ENCODE measurements at regions not wholly inside any gene's neighbourhood (a gene's known extent, or its start where the extent isn't known, plus 50 kb on each side); places are given as distances from the start of the nearest gene placed in this dataset.

GRCh38 chr12:107484941-107485340, 200.7 kb upstream of the PWP1 start:
- intact Hi-C loops (cut with micrococcal nuclease; ENCODE audit: unreplicated experiment) (no loop called here), in situ Hi-C loops (cut with HindIII; ENCODE audit: extremely low pct_ligation_motif_present, low pct_unique_long_range_greater_than_20kb) (no loop called here)
- no TSS peak for BruUV-seq (replicated peaks)
- DNase-seq (ENCODE audit: low spot score) (no peak), ATAC-seq (no peak), FAIRE-seq (no peak)
- H3K9ac ChIP-seq (ENCODE audit: insufficient read depth, low read depth, low read length), result no peak overlapping the region
- H3K4me3 ChIP-seq (replicated peaks in 1 of 3; ENCODE audit: insufficient read depth in 1 of 3, low read depth in 2 of 3, low read length in 3 of 3), result no peak overlapping the region
- peaks cover 49% of the 10 kb centered on the region for H3K4me1 ChIP-seq (ENCODE audit: insufficient read depth, low read length)
- peak; percentile 70 for TF ChIP-seq ZNF629 (CRISPR knock-in tag; conservative IDR thresholded peaks at IDR 0.05)
- no peak for TF ChIP-seq NFIC (IDR thresholded peaks at IDR 0.05; ENCODE audit: low read length)
- H3K27me3 ChIP-seq (ENCODE audit: control insufficient read depth in 1 of 2, insufficient read depth in 2 of 2, low read length in 2 of 2), result no peaks in the 10 kb centered on the region
- no peaks in the 10 kb centered on the region for H3K9me3 ChIP-seq (ENCODE audit: low read length)
- no peak overlapping the region for H3K4me2 ChIP-seq (ENCODE audit: low read depth, low read length)
- no peak overlapping the region for H3K27ac ChIP-seq (ENCODE audit: extremely low read length, insufficient read depth, low read length)
- POLR2A ChIA-PET, result no interaction called here
- no peaks in the 10 kb centered on the region for H3K36me3 ChIP-seq (replicated peaks in 1 of 2; ENCODE audit: control insufficient read depth in 1 of 2, insufficient read depth in 2 of 2, low read length in 2 of 2)
- CTCF ChIA-PET (ENCODE audit: low intra/inter-chr PET ratio, low total read pairs), result no interaction called here
- H3K79me2 ChIP-seq (ENCODE audit: insufficient read depth, low read length), result no peaks in the 10 kb centered on the region
- 94% methylated on average over 1 of the region's 1 CpG for WGBS (ENCODE audit: low lambda C conversion rate)
- 0 out of 2 replicates have a peak, but pooled peaks cover 2% of the 10 kb centered on the region for H4K20me1 ChIP-seq (ENCODE audit: insufficient read depth, low read length)
- no peak overlapping the region for H2AFZ ChIP-seq (ENCODE audit: low read length)

GRCh38 chr12:107485731-107486130, 199.9 kb upstream of the PWP1 start:
- H3K4me1 ChIP-seq (ENCODE audit: insufficient read depth, low read length), result peaks cover 41% of the 10 kb centered on the region
- H3K36me3 ChIP-seq (replicated peaks in 1 of 2; ENCODE audit: control insufficient read depth in 1 of 2, insufficient read depth in 2 of 2, low read length in 2 of 2), result no peaks in the 10 kb centered on the region
- H3K27me3 ChIP-seq (ENCODE audit: control insufficient read depth in 1 of 2, insufficient read depth in 2 of 2, low read length in 2 of 2), result no peaks in the 10 kb centered on the region
- FAIRE-seq, result peak; percentile 18
- H2AFZ ChIP-seq (ENCODE audit: low read length), result no peak overlapping the region
- no TSS peak for BruUV-seq (replicated peaks)
- ATAC-seq, result no peak
- POLR2A ChIA-PET, result no interaction called here
- WGBS (ENCODE audit: low lambda C conversion rate), result 41% methylated on average over 1 of the region's 1 CpG
- no peak overlapping the region for H3K9ac ChIP-seq (ENCODE audit: insufficient read depth, low read depth, low read length)
- H3K4me2 ChIP-seq (ENCODE audit: low read depth, low read length), result no peak overlapping the region
- DNase-seq (ENCODE audit: low spot score), result no peak
- H3K4me3 ChIP-seq (replicated peaks in 1 of 3; ENCODE audit: insufficient read depth in 1 of 3, low read depth in 2 of 3, low read length in 3 of 3), result no peak overlapping the region
- no peaks in the 10 kb centered on the region for H4K20me1 ChIP-seq (ENCODE audit: insufficient read depth, low read length)
- H3K9me3 ChIP-seq (ENCODE audit: low read length), result no peaks in the 10 kb centered on the region
- no peak overlapping the region for H3K27ac ChIP-seq (ENCODE audit: extremely low read length, insufficient read depth, low read length)
- TF ChIP-seq LCORL (IDR thresholded peaks at IDR 0.05), result no peak
- TF ChIP-seq LCORL (CRISPR knock-in tag; IDR thresholded peaks at IDR 0.05), result no peak
- TF ChIP-seq HHEX (CRISPR knock-in tag; IDR thresholded peaks at IDR 0.05), result no peak
- TF ChIP-seq ZNF777 (CRISPR knock-in tag; IDR thresholded peaks at IDR 0.05), result no peak
- no peak for TF ChIP-seq CEBPB (IDR thresholded peaks at IDR 0.05; ENCODE audit: borderline replicate concordance, low read depth, low read length)
- TF ChIP-seq XRCC5 (optimal IDR thresholded peaks at IDR 0.05; ENCODE audit: low read length), result no peak
- no peak for TF ChIP-seq PLSCR1 (CRISPR knock-in tag; IDR thresholded peaks at IDR 0.05; ENCODE audit: borderline replicate concordance)
- TF ChIP-seq ZNF749 (CRISPR knock-in tag; IDR thresholded peaks at IDR 0.05; ENCODE audit: borderline replicate concordance), result no peak
- no peak for TF ChIP-seq FOXK1 (CRISPR knock-in tag; IDR thresholded peaks at IDR 0.05; ENCODE audit: borderline replicate concordance, low read depth)
- no peaks in the 10 kb centered on the region for H3K79me2 ChIP-seq (ENCODE audit: insufficient read depth, low read length)
- intact Hi-C loops (cut with micrococcal nuclease; ENCODE audit: unreplicated experiment), result no loop called here
- in situ Hi-C loops (cut with HindIII; ENCODE audit: extremely low pct_ligation_motif_present, low pct_unique_long_range_greater_than_20kb), result no loop called here
- CTCF ChIA-PET (ENCODE audit: low intra/inter-chr PET ratio, low total read pairs), result no interaction called here
